ENCODE measurements at regions not wholly inside any gene's neighbourhood (a gene's known extent, or its start where the extent isn't known, plus 50 kb on each side); places are given as distances from the start of the nearest gene placed in this dataset.

- no peak for DNase-seq
Observed at GRCh38 chr12:46711756-46712155, 114.0 kb downstream of the SLC38A4 start.

GRCh38 chr12:46710125-46710743 lies 115.6 kb downstream of the SLC38A4 start:
- Histone ChIP-seq H3K9me3 (no peaks in the 10 kb centered on the region), H3K36me3 (no peaks in the 10 kb centered on the region), H3K4me3 (ENCODE audit: low read depth, low read length) (no peak overlapping the region), H3K4me1 (no peaks in the 10 kb centered on the region), H3K27me3 (no peaks in the 10 kb centered on the region)
- DNase-seq = no peak
- no peak for TF ChIP-seq CTCF (IDR thresholded peaks at IDR 0.05; ENCODE audit: low read depth, low read length)

More at GRCh38 chr12:46711756-46712155, 114.0 kb downstream of the SLC38A4 start:
- no peak for TF ChIP-seq CTCF (IDR thresholded peaks at IDR 0.05; ENCODE audit: low read depth, low read length)
- no peaks in the 10 kb centered on the region for H3K9me3 ChIP-seq
- no peaks in the 10 kb centered on the region for H3K27me3 ChIP-seq
- H3K36me3 ChIP-seq = no peaks in the 10 kb centered on the region
- H3K4me3 ChIP-seq (ENCODE audit: low read depth, low read length) = no peak overlapping the region
- H3K4me1 ChIP-seq = no peaks in the 10 kb centered on the region

GRCh38 chr12:46702581-46703344 lies 123.0 kb downstream of the SLC38A4 start:
- no peaks in the 10 kb centered on the region for H3K9me3 ChIP-seq
- DNase-seq = no peak
- TF ChIP-seq CTCF (IDR thresholded peaks at IDR 0.05; ENCODE audit: low read depth, low read length) = no peak
- no peaks in the 10 kb centered on the region for H3K4me1 ChIP-seq
- no peak overlapping the region for H3K4me3 ChIP-seq (ENCODE audit: low read depth, low read length)
- H3K36me3 ChIP-seq = no peaks in the 10 kb centered on the region
- H3K27me3 ChIP-seq = no peaks in the 10 kb centered on the region

- TF ChIP-seq CTCF (IDR thresholded peaks at IDR 0.05; ENCODE audit: low read depth, low read length) = no peak
- Histone ChIP-seq H3K9me3 (no peaks in the 10 kb centered on the region), H3K36me3 (no peaks in the 10 kb centered on the region), H3K4me3 (ENCODE audit: low read depth, low read length) (no peak overlapping the region), H3K4me1 (no peaks in the 10 kb centered on the region), H3K27me3 (no peaks in the 10 kb centered on the region)
- DNase-seq = no peak
Observed at GRCh38 chr12:46701356-46701755, 124.4 kb downstream of the SLC38A4 start.

- DNase-seq = no peak
- TF ChIP-seq CTCF (IDR thresholded peaks at IDR 0.05; ENCODE audit: low read depth, low read length) = no peak
- H3K9me3 ChIP-seq = no peaks in the 10 kb centered on the region
- H3K27me3 ChIP-seq = no peaks in the 10 kb centered on the region
- no peaks in the 10 kb centered on the region for H3K4me1 ChIP-seq
- H3K36me3 ChIP-seq = no peaks in the 10 kb centered on the region
- H3K4me3 ChIP-seq (ENCODE audit: low read depth, low read length) = no peak overlapping the region
Observed at GRCh38 chr12:46699986-46700385, 125.8 kb downstream of the SLC38A4 start.

GRCh38 chr12:46698003-46698402 lies 127.8 kb downstream of the SLC38A4 start:
- H3K27me3 ChIP-seq = no peaks in the 10 kb centered on the region
- no peaks in the 10 kb centered on the region for H3K4me1 ChIP-seq
- no peak overlapping the region for H3K4me3 ChIP-seq (ENCODE audit: low read depth, low read length)
- H3K9me3 ChIP-seq = no peaks in the 10 kb centered on the region
- DNase-seq = no peak
- no peak for TF ChIP-seq CTCF (IDR thresholded peaks at IDR 0.05; ENCODE audit: low read depth, low read length)
- no peaks in the 10 kb centered on the region for H3K36me3 ChIP-seq
